GM12891 (cell line): ENCODE measurements at regions not wholly inside any gene's neighbourhood (a gene's known extent, or its start where the extent isn't known, plus 50 kb on each side); places are given as distances from the start of the nearest gene placed in this dataset.

Source experiments
- DNase-seq: peaks from one replicate; pipeline ENCODE4 v3.0.0; 2011; ENCODE audit warnings: low spot score; ENCODE audit not compliant: insufficient read length
- FAIRE-seq: peaks from 2 replicates; lab custom pipeline; 2011; peaks lifted over from hg19 to GRCh38; lab: Jason Lieb, UNC
- PAX5 ChIP-seq: IDR thresholded peaks from 2 replicates; pipeline ENCODE4 v1.6.1; 2011; ENCODE audit warnings: low read length, moderate library complexity, mild to moderate bottlenecking; ENCODE audit not compliant: insufficient read depth, severe bottlenecking
- POLR2A ChIP-seq: IDR thresholded peaks from 2 replicates; pipeline ENCODE4 v1.6.1; 2011; ENCODE audit warnings: low read depth, low read length, control low read depth
- POLR2AphosphoS5 ChIP-seq: IDR thresholded peaks from 2 replicates; pipeline ENCODE4 v1.6.1; 2011; ENCODE audit warnings: low read depth, low read length, control low read depth
- POU2F2 ChIP-seq: IDR thresholded peaks from 2 replicates; pipeline ENCODE4 v1.6.1; 2011; ENCODE audit warnings: low read depth, mild to moderate bottlenecking, control low read depth, low read length, moderate library complexity
- SPI1 ChIP-seq: IDR thresholded peaks from 2 replicates; pipeline ENCODE4 v1.6.1; 2011; ENCODE audit warnings: low read depth, low read length, control low read depth
- TAF1 ChIP-seq: IDR thresholded peaks from 2 replicates; pipeline ENCODE4 v1.6.1; 2011; ENCODE audit warnings: low read depth, low read length, control low read depth

DNA sequence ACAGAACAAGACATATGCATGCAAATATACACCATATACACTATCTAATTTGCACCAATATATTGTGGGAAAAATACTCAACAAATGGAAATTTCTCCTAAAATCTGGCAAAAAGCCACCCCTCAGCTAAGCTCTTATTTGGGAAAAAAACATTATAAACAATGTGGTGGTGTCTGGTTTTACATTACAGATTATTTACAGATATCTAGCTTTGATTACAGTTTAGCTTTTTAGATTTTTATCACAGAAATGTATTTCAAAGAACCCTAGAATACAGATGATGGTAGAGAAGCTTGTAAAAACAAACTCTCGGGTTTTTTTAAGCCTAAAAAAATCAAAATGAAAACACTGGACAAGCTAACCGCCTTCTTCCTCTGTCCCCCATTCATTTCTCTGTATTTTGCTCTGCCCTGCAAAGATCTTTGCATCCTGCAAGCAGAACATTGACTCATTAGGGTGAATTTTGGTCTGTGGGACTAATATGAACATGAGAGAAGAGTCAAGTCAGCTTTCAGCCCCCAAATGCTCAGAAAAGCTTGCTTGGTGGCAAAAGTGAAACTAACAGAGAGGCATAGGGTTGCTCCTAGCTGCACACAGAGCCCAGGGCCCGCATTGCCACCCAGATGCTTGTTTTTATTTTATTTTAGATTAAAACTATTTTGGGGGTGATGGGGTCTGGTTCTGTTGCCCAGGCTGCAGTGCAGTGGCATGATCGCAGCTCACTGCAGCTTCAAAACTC lies 88.8 kb upstream of the LYZL1 start:
- TF ChIP-seq PAX5 (no peak), SPI1 (no peak), POLR2A (no peak), POU2F2 (no peak), TAF1 (no peak), POLR2AphosphoS5 (no peak)
- DNase-seq (no peak), FAIRE-seq (no peak)

DNA sequence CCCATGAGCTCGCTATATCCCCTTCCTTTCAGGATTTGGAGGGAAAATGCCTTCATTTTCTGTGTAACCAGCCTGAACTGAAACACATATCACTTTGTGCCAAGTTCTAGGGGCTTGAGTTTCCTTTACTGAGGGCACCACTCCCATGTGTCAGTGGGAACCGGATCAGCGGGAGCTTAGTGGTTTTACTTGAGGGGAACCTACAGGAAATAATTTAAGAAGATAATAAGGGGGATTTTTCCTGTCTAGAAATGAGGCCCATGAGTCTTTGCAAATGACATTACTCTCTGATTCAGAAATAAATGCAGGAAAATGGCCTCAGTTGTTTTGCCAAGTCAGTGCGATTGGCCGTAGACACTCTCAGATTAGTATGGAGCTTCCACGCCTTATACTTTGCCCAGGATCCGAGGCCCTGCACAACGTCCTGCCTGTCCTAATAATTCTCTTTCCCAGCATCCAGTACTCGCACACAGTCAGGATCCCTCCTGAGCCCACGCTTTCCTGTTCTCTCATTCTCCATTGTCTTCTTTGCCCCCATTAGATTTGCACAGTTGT lies 86.4 kb upstream of the LYZL1 start:
- FAIRE-seq (no peak), DNase-seq (no peak)
- no peak for TF ChIP-seq POU2F2
- no peak for TF ChIP-seq TAF1
- TF ChIP-seq POLR2A: no peak
- TF ChIP-seq PAX5: no peak
- TF ChIP-seq POLR2AphosphoS5: no peak
- no peak for TF ChIP-seq SPI1

DNA sequence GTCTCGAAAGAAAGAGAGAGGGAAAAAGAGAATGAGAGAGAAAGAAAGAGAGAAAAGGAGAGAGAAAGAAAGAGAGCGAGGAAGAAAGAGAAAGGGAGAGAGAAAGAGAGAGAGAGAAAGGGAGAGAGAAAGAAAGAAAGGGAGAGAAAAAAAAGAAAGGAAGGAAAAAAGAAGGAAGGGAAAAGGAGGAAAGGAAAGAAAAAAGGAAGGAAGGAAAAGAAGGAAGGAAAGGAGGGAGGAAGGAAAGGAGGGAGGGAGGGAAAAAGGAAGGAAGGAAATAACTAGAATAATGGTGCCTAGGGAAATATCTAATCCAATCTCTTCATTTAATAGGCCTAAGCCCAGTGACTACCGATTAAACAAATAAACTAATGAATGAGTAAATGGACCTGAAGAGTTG lies 85.4 kb upstream of the LYZL1 start:
- no peak for FAIRE-seq
- TF ChIP-seq POLR2AphosphoS5 (no peak), TAF1 (no peak), PAX5 (no peak), SPI1 (no peak), POU2F2 (no peak), POLR2A (no peak)
- DNase-seq: no peak

DNA sequence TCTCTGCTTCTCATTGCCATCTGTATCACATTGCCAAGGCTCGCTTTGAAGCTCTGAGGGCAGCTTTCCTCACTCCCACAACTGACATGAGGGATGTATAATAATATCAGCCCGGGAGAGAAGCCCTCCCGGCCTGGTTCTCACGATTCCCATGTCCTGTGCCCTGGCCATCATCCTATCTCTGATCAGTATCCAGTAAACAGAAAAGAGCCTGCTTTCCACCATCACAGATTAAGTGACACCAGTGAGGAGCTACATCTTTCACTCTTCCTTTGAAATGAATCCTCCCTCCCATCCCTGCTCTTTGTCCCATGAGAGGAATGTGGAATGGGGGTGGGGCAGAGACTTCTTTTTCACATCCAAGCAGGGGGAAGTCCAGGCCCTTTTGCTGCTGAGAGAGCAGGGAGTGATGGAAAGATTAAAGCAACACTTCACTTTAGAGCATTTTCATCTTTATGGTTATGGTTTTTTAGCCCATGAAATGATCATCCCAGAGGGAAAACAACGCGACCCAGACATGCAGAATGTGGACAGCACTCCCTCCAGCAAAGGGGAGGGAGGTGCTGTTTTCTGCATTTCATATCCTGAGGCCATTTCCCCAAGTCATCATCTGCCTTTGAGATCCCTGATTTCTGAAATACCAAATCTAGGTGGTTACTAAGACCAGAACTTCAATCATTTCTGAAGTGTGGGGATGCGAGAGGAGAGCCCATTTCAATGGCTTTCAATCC lies 84.6 kb upstream of the LYZL1 start:
- DNase-seq: no peak
- no peak for FAIRE-seq
- TF ChIP-seq TAF1: no peak
- no peak for TF ChIP-seq POLR2AphosphoS5

DNA sequence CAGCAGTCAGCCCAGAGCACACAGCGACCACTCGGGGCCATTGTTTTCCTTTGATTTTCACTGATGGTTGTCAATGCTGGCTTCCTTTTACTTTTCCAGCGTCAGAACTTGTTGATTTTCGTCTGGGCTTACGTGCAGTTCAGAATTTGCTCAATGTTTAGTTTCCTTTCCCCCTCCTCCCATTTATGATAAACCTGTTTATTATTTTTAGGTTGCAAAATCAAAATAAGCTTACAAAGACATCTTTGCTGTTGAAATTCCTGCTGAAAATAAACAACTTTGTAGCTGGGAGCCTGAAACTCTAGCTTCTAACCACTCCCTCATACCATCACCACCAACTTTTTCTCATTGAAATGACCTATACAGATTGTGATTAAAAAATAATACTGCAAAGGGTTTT lies 83.1 kb upstream of the LYZL1 start:
- DNase-seq (no peak), FAIRE-seq (no peak)
- TF ChIP-seq PAX5 (no peak), POLR2A (no peak), POLR2AphosphoS5 (no peak), SPI1 (no peak), POU2F2 (no peak), TAF1 (no peak)

DNA sequence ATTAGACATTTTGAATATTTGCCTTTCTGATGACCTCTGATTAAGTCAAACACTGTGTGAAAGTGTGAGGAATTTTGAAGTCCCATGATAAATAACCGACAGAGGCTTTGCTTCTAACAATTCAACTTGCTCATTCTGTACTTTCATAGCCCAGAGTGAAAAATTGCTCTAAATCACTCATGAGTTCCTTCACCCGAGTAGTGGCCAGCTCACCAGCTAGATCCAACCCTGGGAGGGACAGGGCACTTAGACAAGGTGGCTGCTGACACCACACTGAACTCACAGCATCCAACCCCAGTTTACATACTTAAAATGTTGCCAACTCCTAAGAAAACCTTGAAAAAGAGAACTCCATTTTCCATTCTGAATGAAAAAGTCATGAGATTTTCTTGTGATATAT lies 80.0 kb upstream of the LYZL1 start:
- no peak for DNase-seq
- no peak for TF ChIP-seq TAF1
- no peak for TF ChIP-seq POU2F2
- no peak for TF ChIP-seq POLR2AphosphoS5
- TF ChIP-seq SPI1: no peak
- no peak for FAIRE-seq

DNA sequence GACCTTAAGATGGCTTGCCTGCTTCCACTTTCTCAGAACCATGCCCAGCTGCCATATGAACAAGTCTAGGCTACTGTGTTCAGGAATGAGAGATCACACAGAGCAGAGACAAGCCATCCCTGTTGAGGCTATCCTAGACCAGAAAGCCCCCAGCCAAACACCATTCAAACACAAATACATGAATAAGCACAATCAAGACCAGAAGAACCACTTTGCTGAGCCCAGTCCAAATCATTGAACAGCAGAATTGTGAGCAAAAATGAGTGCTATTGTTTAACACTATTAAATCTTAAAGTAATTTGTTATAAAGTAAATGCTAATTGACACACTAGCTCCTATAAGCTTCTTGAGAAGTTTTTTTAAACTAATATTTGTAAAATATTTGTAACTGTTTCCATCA lies 79.0 kb upstream of the LYZL1 start:
- no peak for FAIRE-seq
- DNase-seq: no peak
- TF ChIP-seq PAX5: no peak

DNA sequence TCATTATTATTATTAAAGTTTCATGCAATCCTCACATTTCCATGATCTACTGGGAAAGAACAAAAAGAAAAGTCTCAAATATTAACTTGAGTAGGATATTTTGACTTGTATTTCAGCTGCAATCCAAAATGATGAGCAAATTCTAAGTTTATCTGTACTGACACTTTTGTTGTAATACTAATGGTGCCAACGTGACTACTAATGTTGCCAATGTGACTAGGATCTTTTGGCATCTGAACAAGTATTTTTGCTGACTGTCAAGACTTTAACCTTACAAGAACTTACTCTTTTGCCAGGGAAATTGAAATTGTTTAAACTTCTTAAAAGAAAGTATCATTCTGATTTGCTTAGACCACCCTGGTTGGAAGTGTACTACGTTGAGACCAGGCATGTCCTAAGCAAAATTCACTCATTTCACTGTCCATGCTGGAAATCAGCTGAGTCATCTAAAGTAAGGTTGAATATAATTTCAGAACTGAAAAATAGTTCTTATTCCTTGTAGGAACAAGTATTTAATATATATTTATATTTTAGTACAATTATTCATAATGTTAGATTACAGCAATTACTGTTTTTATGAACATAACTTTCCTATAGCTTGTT lies 78.5 kb upstream of the LYZL1 start:
- TF ChIP-seq SPI1: no peak
- TF ChIP-seq TAF1: no peak
- TF ChIP-seq POLR2A: no peak
- no peak for TF ChIP-seq POU2F2
- TF ChIP-seq PAX5: no peak
- DNase-seq: no peak
- no peak for FAIRE-seq

DNA sequence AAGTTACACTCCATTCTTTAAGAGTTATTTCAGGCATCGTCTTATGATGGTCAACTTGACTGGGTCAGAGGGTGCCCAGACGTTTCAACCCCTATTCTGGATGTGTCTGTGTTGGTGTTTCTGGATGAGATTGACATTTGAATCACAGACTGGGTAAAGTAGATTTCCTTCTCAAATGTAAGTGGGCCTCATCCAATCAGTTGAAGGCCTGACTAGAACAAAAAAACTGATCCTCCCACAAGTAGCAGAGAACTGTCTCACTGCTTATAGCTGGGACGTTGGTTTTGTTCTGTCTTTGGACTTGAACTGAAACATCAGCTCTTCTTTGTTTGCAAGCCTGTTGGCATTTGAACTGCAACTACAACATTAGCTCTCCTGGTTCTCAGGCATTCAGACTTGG lies 76.3 kb upstream of the LYZL1 start:
- TF ChIP-seq PAX5: no peak
- TF ChIP-seq POLR2A: no peak
- TF ChIP-seq POLR2AphosphoS5: no peak
- TF ChIP-seq SPI1: no peak
- TF ChIP-seq TAF1: no peak
- no peak for TF ChIP-seq POU2F2
- DNase-seq (no peak), FAIRE-seq (no peak)

DNA sequence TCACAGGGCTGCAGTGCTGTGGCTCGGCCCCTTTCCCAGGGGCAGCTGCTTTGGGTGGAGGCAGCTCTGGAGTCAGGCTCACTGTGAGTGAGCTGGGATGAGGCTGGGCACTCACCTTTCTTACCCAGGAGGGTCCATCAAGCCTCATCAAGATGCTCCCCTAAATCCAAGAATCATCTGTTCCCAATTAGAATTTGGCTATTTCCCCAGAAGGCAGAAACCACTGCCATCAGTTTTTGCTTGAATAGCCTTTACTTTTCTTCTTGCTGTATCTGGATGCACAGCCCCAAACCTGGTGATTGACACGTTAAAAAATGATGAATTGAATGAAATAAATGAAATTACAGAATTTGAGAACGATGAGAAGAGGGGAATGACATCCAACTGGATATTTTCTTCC lies 74.3 kb upstream of the LYZL1 start:
- no peak for TF ChIP-seq SPI1
- no peak for TF ChIP-seq POLR2AphosphoS5
- no peak for TF ChIP-seq POU2F2
- TF ChIP-seq POLR2A: no peak
- no peak for TF ChIP-seq PAX5
- TF ChIP-seq TAF1: no peak
- FAIRE-seq (no peak), DNase-seq (no peak)
